ENCODE measurements at regions not wholly inside any gene's neighbourhood (a gene's known extent, or its start where the extent isn't known, plus 50 kb on each side); places are given as distances from the start of the nearest gene placed in this dataset.

DNA sequence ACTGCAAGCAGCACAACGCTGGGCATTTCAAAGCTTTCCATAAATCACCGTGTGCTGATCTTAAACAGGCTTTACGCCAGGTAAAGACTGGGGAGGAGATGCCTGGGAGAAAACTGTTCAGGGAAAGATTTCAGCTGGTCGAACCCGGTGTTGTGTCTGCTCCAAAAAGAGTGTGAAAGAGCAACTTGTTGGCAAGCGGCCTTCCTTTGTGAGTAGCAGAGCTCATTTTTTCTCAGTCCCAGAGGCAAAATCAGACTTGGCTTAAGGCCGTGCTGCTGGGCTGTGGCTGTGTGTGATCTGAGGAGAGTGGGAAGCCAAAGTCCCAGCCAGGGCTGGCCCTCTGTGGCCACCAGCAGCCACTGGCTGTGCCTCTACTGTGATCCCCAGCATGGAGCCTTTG, 75.7 kb upstream of the E2F8 start:
- TF ChIP-seq, protein P1, sequence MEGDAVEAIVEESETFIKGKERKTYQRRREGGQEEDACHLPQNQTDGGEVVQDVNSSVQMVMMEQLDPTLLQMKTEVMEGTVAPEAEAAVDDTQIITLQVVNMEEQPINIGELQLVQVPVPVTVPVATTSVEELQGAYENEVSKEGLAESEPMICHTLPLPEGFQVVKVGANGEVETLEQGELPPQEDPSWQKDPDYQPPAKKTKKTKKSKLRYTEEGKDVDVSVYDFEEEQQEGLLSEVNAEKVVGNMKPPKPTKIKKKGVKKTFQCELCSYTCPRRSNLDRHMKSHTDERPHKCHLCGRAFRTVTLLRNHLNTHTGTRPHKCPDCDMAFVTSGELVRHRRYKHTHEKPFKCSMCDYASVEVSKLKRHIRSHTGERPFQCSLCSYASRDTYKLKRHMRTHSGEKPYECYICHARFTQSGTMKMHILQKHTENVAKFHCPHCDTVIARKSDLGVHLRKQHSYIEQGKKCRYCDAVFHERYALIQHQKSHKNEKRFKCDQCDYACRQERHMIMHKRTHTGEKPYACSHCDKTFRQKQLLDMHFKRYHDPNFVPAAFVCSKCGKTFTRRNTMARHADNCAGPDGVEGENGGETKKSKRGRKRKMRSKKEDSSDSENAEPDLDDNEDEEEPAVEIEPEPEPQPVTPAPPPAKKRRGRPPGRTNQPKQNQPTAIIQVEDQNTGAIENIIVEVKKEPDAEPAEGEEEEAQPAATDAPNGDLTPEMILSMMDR (IDR thresholded peaks at IDR 0.05), result no peak
- no peak for TF ChIP-seq POLR2A (IDR thresholded peaks at IDR 0.05)
